PC-9 (cell line): ENCODE measurements at regions not wholly inside any gene's neighbourhood (a gene's known extent, or its start where the extent isn't known, plus 50 kb on each side); places are given as distances from the start of the nearest gene placed in this dataset.

ENCODE experiments used
- BruUV-seq: library from RNA; stranded (reverse); fragments of 400-500 nt; replicated peaks from 2 replicates; lab custom pipeline; 2021; lab: Mats Ljungman, UMichigan
- CTCF ChIA-PET: fragments of 300-600 bp; sonication (Branson Sonifier 250); formaldehyde crosslinking; loops from one replicate; lab custom pipeline; 2022; ENCODE audit warnings: antibody characterized with exemption; lab: Charles Lee
- POLR2A ChIA-PET: fragments of 300-600 bp; sonication (Branson Sonifier 250); formaldehyde crosslinking; loops from one replicate; lab custom pipeline; 2022; ENCODE audit warnings: antibody characterized with exemption; ENCODE audit not compliant: unreplicated experiment; lab: Charles Lee
- DNase-seq, 2 experiments: peaks; one replicate each; pipeline versions ENCODE4 v3.0.0 to v3.0.0-alpha.2; 2015 to 2022; ENCODE audit warnings: mixed read lengths in 1 of 2
- H2AFZ ChIP-seq: fragments of 200-600 bp; sonication (generic); 2 replicates; pipeline ENCODE4 v1.8.1; 2017; ENCODE audit warnings: antibody characterized with exemption
- H3F3A ChIP-seq: fragments of 200-600 bp; sonication (generic); 2 replicates; pipeline ENCODE4 v1.8.1; 2017; ENCODE audit warnings: antibody characterized with exemption, mild to moderate bottlenecking, low read depth; ENCODE audit not compliant: insufficient read depth
- H3K27ac ChIP-seq: fragments of 200-600 bp; sonication (generic); 2 replicates; pipeline ENCODE4 v1.6.1; 2016; ENCODE audit warnings: mixed run types
- H3K27me3 ChIP-seq: fragments of 200-600 bp; sonication (generic); 2 replicates; pipeline ENCODE4 v1.6.1; 2016; ENCODE audit warnings: low read depth, mixed run types; ENCODE audit not compliant: insufficient read depth
- H3K36me3 ChIP-seq: fragments of 200-600 bp; sonication (generic); 2 replicates; pipeline ENCODE4 v1.6.1; 2016; ENCODE audit warnings: low read depth, mixed run types
- H3K4me1 ChIP-seq: fragments of 200-600 bp; sonication (generic); replicated peaks from 2 replicates; pipeline ENCODE4 v1.6.1; 2016; ENCODE audit warnings: mixed run types; ENCODE audit not compliant: insufficient read depth
- H3K4me2 ChIP-seq: fragments of 200-600 bp; sonication (generic); 2 replicates; pipeline ENCODE4 v1.6.1; 2017; ENCODE audit warnings: mixed run types
- H3K4me3 ChIP-seq: fragments of 200-600 bp; sonication (generic); 2 replicates; pipeline ENCODE4 v1.6.1; 2016; ENCODE audit warnings: mixed run types
- H3K79me2 ChIP-seq: fragments of 200-600 bp; sonication (generic); 2 replicates; pipeline ENCODE4 v1.6.1; 2017; ENCODE audit warnings: low read depth, mixed run types
- H3K9me2 ChIP-seq: fragments of 200-600 bp; sonication (generic); 2 replicates; pipeline ENCODE4 v1.8.1; 2017; ENCODE audit warnings: mild to moderate bottlenecking; ENCODE audit not compliant: insufficient read depth
- H3K9me3 ChIP-seq: fragments of 200-600 bp; sonication (generic); 2 replicates; pipeline ENCODE4 v1.8.1; 2016; ENCODE audit warnings: low read depth; ENCODE audit not compliant: insufficient read depth
- H4K20me1 ChIP-seq: fragments of 200-600 bp; sonication (generic); 2 replicates; pipeline ENCODE4 v1.8.1; 2017; ENCODE audit not compliant: insufficient read depth
- CTCF ChIP-seq: fragments of 200-600 bp; sonication (generic); conservative IDR thresholded peaks from 2 replicates; pipeline ENCODE4 v1.6.1; 2017; ENCODE audit warnings: mixed run types, antibody characterized with exemption, mild to moderate bottlenecking, moderate library complexity
- EZH2 ChIP-seq: fragments of 200-600 bp; sonication (generic); IDR thresholded peaks from 2 replicates; pipeline ENCODE4 v1.8.0; 2017; ENCODE audit warnings: antibody characterized with exemption, low read depth
- intact Hi-C: fragments of 100-400 bp; cut with micrococcal nuclease; formaldehyde crosslinking; loops from one replicate; pipeline ENCODE4 v1.10.0; 2022; ENCODE audit not compliant: unreplicated experiment

- H2AFZ ChIP-seq, result 0 out of 2 replicates have a peak overlapping the region, but pooled peaks have one; percentile 10
- no peaks in the 10 kb centered on the region for H3K4me1 ChIP-seq
- no peak overlapping the region for H3K4me3 ChIP-seq
- DNase-seq, result no peak
- TF ChIP-seq EZH2 (no peak), CTCF (no peak)
- H4K20me1 ChIP-seq, result no peaks in the 10 kb centered on the region
- no peak overlapping the region for H3K27ac ChIP-seq
- H3K4me2 ChIP-seq, result no peak overlapping the region
- ChIA-PET CTCF (no interaction called here), POLR2A (no interaction called here)
- intact Hi-C loops, result no loop called here
- no peaks in the 10 kb centered on the region; the same call in 1 of the 2 replicates for H3K9me2 ChIP-seq
- no peaks in the 10 kb centered on the region for H3F3A ChIP-seq
- no TSS peak for BruUV-seq
- H3K36me3 ChIP-seq, result no peaks in the 10 kb centered on the region
- no peaks in the 10 kb centered on the region for H3K79me2 ChIP-seq
- H3K27me3 ChIP-seq, result no peaks in the 10 kb centered on the region
- no peaks in the 10 kb centered on the region for H3K9me3 ChIP-seq
Measured at GRCh38 chr3:102174832-102175374, 259.9 kb upstream of the ZPLD1 start.

GRCh38 chr3:102176333-102177050 is 258.3 kb upstream of the ZPLD1 start:
- no peak overlapping the region for H3K4me2 ChIP-seq
- ChIA-PET POLR2A (interaction anchor here (0.6 to 0.7 kb wide), 3 partner anchors 64 to 499 kb away, joined by 3 to 31 read pairs (median 4); no protein-coding TSS in a partner anchor), CTCF (no interaction called here)
- no peaks in the 10 kb centered on the region for H3K27me3 ChIP-seq
- H3K4me1 ChIP-seq, result peaks cover 13% of the 10 kb centered on the region
- no peak overlapping the region for H2AFZ ChIP-seq
- H3F3A ChIP-seq, result no peaks in the 10 kb centered on the region
- no peak overlapping the region for H3K4me3 ChIP-seq
- H3K27ac ChIP-seq, result no peak overlapping the region
- no peaks in the 10 kb centered on the region for H3K36me3 ChIP-seq
- no peak for DNase-seq
- no peaks in the 10 kb centered on the region for H4K20me1 ChIP-seq
- no peaks in the 10 kb centered on the region for H3K79me2 ChIP-seq
- no TSS peak for BruUV-seq
- H3K9me2 ChIP-seq, result no peaks in the 10 kb centered on the region; the same call in 1 of the 2 replicates
- intact Hi-C loops, result no loop called here
- no peaks in the 10 kb centered on the region for H3K9me3 ChIP-seq
- TF ChIP-seq EZH2 (no peak), CTCF (no peak)

- Histone ChIP-seq H2AFZ (no peak overlapping the region), H3F3A (no peaks in the 10 kb centered on the region), H3K4me1 (peaks cover 18% of the 10 kb centered on the region), H3K36me3 (no peaks in the 10 kb centered on the region), H3K4me2 (no peak overlapping the region), H3K9me3 (no peaks in the 10 kb centered on the region), H3K4me3 (no peak overlapping the region), H4K20me1 (no peaks in the 10 kb centered on the region), H3K9me2 (no peaks in the 10 kb centered on the region; the same call in 1 of the 2 replicates), H3K27ac (no peak overlapping the region), H3K79me2 (no peaks in the 10 kb centered on the region), H3K27me3 (no peaks in the 10 kb centered on the region)
- no peak for DNase-seq
- intact Hi-C loops, result no loop called here
- TF ChIP-seq CTCF (no peak), EZH2 (no peak)
- ChIA-PET CTCF (interaction anchor here (0.6 kb wide), 1 partner anchor 159 kb away, joined by 3 read pairs; no protein-coding TSS in a partner anchor), POLR2A (interaction anchor here (0.6 kb wide), 2 partner anchors 338 to 500 kb away, joined by 4 to 31 read pairs; no protein-coding TSS in a partner anchor)
- no TSS peak for BruUV-seq
Measured at GRCh38 chr3:102177075-102177755, 257.6 kb upstream of the ZPLD1 start.
